DMS53 treated with DMSO at 0.1 percent for 48 hours (cell line): ENCODE measurements at regions not wholly inside any gene's neighbourhood (a gene's known extent, or its start where the extent isn't known, plus 50 kb on each side); places are given as distances from the start of the nearest gene placed in this dataset.

Source experiments
- DNase-seq: peaks from one replicate; lab custom pipeline; 2025; ENCODE audit not compliant: unreplicated experiment; lab: John Stamatoyannopoulos, UW

DNA sequence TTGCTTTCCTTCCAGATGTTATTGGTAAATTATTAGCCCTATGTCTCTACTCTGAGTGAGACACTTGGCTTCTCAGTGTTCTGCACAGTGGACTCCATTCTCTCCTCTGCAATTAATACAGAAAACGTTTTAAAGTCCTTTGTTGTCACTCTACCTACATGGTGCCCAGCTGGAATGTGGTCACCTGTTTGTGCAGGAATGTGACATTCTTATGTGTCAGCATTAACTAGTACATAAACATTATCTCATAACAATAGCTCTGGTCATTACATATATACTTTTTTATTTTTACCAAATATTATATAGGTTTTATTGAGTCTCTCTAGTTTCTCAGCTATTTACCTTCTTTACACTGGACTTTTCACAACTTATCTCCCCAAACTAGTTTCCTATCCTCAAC lies 147.0 kb upstream of the KCNMB2 start:
- DNase-seq, result no peak

DNA sequence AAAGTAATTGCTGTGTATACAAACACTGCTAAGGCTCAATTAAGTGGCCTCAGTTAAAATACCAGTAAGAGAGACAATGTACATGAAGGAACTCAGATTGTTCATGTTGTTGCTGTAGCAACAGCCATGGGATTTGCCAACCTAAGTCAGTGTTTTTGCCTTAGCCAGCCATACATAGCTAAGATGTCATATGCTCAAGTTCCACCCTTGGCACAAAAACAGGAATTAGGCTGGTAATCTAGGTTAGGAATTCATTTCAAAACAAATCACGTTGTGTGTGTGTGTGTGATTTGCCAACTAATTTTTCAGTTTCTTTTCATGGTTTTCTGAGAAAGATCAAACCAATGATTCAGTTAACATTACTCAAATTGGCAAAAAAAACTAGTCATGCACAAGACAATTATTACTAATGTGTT lies 143.7 kb upstream of the KCNMB2 start:
- DNase-seq, result no peak

DNA sequence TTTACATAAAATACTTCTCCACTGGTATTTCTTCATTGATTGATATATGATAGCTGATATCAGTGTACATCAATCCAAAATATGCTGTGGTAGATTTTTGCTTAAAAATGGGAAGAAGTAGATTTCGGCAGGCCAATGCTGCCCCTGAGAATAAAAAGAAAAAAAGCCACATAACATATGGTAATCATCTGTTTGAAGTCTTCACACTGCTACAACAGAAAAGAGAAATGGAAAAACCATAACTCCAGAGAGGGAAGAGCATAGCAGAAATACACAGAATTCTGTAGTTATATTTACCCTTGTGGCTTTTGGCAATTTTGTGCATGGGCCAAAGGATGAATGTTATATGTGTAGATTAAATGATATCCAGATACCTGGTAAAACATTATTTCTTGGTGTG lies 143.1 kb upstream of the KCNMB2 start:
- no peak for DNase-seq

DNA sequence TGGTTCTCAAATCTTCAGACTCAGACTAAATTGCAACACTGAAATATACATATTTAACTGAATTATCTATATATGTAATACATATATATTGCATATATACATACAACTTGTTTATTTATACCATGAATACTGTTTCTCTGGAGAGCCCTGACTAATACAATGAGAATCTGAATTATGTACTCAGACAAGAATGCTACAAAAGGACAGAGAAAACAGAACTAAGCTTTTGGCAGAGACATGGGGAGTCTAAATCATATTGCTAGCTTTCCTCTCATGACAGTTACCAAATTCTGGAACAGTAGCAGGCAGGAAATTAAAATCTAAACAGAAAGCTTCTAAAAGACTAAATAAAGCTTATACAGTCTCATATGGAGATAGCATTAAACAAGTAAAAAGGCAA lies 142.4 kb upstream of the KCNMB2 start:
- no peak for DNase-seq

DNA sequence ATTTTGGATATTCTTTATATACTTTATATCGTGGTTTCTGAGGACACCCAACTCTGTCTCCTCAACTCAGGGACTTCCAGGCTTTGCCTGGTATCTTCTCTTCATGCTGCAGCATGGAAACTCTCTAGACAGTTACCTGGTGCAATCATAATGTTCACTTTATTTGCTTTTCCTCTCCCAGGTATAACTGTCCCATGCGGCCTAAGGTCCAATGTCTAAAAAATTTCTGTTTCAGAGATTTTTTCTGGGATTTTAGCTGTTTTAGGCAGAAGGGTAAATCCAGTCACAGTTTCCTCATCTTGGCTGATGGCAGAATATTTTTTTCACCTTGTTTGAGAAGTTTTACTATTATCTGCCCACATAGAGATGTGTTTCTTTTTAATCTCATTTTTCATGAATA lies 139.9 kb upstream of the KCNMB2 start:
- DNase-seq, result no peak

DNA sequence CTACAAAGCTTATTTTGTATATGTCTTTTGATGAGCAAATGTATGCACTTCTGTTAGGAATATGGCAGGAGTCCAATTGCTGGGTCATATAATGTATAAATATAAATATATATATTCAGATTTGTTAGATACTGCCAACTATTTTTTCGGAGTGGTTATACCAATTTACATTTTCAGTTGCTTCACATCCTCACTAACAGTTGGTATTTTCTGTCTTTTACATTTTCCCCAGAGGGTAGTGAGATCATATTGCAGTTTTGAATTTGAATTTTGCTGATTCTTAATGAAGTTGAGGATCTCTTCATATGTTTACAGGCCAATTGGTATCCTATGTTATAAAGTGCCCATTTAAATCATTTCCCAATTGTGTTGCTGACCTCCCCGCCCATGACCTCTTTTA lies 139.0 kb upstream of the KCNMB2 start:
- no peak for DNase-seq

DNA sequence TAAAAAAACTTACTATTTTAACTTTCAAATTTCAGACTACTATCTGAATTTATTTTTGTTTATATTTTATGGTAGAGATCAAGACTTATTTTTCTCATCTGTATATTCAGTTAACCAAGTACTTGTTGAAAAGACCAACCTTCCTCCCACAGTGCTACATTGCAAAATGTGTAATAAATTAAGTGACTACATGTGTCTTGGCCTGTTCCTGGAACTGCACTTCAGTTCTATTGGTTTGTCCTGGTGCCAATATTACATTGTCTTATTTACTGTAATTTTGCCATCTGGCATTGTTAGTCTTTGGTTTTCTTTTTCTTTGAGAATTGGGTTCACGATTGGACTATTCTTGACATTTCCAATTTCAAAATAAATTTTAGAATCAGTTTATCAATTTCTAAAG lies 138.4 kb upstream of the KCNMB2 start:
- no peak for DNase-seq

DNA sequence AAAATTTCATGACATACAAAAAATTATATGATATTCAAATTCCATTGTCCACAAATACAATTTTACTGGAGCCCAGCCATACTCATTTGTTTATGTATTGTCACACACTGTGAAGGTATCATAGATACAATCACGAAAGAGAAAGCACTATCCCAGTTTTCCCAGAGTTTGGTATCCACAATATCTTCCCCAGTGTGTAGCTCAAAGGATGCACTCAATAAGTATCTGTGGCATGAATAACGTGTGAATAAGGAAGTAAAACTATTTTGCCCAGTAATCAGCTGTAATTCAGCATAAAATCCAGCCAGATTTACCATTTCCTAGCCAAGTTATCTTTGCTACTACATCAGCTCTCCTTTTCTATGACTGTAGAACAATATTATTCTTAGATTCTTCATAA lies 131.3 kb upstream of the KCNMB2 start:
- no peak for DNase-seq

DNA sequence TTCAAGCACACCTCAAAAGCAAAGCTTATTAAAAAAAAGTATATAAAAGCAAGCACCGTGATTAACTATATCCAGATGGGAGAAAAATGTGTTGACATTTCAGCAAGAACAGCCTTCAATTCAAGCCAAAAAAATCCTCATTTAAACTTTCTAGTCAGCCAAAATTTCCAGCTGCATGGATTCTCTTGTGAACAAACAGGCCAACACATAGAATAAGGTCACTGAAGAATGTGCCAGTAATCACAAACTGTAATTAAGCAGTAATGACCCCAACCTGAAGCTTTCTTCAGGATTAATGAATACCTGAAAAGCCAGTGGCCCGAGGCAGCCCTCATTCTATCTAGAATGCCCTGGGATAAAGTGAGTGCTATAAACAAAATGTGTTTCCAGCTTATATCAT lies 130.7 kb upstream of the KCNMB2 start:
- no peak for DNase-seq

DNA sequence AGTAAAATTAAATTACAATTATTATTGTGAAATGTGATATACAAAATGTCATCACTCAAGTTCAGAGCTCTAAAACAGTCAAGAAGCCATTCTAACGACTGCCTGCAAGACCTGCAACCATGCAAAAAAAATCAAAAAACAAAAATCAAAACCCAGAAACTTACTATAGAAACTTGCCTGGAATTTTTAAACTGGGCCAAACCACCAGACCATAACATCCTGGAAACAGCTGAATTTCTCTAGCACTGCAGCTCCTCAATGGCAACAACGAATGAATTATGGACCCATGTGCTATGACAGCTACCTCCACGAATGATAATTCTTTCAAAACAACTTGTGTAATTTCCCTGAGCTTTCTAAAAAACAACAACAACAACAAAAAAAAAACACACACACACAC lies 130.0 kb upstream of the KCNMB2 start:
- no peak for DNase-seq

DNA sequence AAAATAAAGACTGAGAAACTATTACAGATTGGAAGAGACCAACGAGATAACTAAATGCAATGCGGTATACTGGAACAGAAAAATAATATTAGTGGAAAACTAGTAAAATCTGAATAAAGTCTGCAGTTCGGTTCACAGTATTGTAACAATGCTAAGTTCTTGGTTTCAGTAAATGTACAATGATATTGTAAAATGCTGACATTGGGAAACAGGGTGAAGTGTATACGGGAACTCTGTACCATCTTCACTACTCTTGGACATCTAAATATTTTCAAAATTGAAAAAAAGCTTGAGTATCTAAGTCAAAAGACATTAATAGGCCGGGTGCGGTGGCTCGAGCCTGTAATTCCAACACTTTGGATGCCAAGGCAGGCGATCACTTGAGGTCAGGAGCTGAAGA lies 120.9 kb upstream of the KCNMB2 start:
- no peak for DNase-seq

DNA sequence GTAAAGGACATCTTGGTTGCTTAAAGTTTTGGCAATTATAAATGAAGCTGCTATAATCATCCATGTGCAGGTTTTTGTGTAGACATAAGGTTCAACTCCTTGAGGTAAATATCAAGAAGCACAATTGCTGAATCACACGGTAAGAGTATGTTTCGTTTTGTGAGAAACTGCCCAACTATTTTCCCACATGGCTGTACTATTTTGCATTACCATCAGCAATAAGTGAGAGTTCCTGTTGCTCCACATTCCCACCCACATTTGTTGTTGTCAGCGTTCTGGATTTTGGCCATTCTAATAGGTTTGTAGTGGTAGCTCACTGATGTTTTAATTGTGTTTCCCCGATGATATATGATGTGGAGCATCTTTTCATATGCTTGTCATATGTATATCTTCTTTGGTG lies 118.5 kb upstream of the KCNMB2 start:
- DNase-seq, result no peak

DNA sequence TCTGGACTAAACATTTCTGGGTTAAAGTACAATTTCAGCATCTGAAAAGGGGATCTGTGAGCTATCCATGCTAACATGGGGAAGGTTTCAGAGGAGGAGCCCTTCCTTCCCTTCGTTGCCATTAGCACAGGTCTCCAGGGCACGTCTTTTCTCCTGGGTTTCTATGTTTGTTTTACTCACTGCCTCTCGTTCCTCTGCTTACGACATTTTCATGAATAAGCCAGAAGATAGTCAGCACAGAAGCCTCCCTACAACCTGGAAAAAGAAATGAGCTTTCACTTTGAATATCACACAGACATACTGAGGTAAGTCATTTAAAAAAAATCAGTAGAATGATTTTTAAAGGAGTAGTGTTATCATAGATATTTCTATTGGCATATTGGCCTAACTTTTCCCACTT lies 117.2 kb upstream of the KCNMB2 start:
- DNase-seq, result peak; percentile 43

DNA sequence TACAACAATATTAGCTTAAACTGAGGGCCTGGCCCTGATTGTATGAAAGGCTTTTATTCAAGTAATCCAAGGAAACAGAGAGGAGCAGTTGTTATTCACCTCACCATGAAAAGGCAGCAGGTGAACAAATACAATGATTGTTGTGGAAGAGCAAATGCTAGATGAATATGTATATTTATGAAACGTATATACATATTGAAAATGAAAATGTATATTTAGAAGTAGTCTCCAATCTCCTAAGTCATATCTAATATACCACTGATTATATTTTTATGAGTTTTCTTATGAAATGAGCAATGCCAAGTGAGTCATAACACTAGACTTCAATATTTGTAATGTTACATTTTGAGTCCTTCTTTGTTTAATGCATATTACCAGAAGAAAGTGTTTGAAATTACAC lies 116.2 kb upstream of the KCNMB2 start:
- DNase-seq, result peak; percentile 48

DNA sequence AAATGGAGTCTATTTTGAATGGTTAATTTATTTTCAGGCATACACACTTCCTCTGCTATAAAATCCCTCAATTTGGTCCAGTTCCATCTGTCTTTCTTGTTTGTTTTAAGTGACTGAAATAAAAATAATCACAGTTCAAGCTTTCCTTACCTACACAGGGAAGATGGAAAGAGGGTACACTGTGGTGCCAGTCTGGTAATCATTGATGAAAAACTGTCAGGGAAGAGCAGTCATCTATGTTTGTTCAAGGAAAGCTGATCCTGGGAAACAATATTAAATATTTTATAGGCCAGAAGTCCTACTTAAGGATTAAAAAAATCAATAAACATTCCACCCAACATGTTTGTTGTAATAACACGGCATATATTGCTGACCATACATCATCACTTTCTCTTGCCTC lies 115.2 kb upstream of the KCNMB2 start:
- DNase-seq, result peak; percentile 82

DNA sequence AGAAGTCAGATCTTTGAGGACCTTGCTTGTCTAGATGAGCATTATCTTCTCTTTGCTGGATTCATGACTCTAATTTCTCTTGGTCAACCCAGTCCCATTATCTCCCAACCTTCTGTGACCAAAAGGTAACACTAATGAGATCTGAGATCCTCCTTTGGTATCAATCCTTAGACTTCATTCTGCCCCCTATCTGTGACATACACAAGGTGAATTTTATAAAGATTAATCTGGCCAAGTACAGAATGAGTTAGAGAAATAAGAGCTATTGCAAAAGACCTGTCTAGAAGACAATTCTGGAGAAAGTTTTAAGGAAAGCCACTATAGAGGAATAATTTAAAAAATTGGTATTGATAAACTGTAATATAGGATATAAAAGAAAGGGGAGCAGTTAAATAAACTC lies 113.8 kb upstream of the KCNMB2 start:
- no peak for DNase-seq

DNA sequence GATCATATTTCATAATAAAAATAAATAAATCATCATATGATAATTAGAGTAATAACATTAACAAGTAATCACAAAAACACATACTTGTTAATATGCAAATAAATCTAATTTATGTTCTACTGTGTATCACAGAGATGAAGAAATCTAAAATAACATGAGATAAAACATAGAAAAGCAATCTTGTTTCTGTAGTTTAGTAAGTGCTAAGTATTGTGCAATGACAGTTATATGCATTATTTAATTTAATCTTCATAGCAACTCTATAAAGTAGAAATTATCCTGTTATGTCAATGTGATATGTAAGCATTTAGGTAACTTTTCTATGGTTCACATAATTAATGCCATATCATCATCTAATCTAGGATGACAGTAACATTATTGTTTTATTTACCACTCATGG lies 108.2 kb upstream of the KCNMB2 start:
- no peak for DNase-seq

DNA sequence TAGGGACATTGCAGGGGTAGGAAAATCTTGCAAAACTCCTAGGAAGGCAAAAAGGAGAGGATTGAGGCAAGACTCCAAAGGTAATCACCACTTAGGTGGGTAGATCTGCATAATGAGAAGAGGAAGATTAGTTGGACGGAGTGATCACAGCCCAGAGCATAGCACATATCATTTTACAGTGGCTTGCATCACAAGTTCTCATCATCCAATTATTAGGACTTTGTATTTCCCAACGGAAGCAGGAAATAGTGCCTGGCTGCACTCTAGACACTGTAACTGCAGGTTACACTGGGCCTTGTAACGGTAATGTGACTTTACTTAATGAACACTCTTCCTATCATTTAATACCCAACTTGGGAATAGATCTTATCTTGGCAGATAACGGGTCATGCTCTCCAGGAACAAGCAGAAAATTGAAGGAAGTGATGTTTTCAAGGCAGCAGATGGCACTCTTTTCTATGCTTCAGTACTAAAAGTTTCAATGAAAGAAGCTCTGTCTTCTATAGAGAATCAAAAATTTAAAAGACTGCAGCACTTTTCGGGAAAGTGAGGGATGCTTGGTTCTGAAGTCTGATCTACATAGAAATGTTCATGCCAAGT lies 101.9 kb upstream of the KCNMB2 start:
- DNase-seq, result no peak

DNA sequence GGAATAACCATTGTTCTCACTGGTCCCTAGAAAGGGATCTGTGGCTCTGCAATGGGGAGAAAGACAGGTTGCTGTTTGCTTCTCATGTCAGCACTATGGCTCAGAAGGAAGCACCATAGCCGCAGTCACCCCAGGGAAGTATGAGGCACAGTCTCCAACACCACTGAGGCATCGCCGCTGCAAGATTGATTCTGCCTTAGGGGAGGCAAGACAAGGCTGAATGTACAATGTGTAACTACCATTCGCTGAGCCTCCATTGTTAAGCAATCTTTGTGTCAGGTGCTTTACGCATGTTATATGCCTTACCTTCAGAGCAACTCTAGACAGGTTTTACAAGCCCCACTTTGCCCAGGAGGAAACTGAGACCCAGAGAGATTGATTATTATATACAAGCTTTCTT lies 100.7 kb upstream of the KCNMB2 start:
- DNase-seq, result no peak

DNA sequence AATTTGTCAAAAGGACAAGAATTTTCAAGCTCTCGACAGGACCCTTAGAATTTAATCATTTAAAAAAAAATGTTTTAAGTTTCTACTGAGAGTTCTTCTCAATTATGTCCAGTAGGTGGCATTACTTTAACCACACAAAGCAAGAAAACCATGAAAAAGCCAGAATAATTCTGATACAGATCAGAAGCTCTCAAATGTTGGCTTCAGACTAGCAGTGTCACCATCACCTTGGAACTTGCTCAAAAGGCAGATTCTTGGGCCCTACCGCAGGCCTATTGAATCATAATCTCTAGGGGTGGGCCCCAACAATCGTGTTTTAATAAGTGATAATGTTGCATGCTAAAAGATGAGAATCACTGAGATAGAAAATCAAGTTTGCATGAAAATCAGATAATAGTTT lies 99.5 kb upstream of the KCNMB2 start:
- peak; percentile 46 for DNase-seq

DNA sequence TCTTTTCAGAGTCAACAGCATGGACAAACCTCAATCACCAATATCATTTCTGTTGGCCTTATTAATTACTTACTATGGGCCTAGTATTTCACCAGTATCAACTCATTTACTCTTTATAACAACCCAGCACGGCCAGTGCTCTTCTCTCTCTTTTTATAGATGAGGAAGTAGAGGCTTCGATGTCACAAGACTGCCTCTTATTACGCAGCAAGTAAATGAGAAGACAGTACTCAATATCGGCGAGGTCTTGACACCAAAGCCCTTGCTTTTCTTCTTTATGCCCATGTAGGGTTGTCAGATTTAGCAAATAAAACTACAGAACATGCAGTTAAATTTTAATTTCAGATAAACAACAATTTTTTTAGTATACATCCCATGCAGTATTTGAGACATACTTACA lies 99.0 kb upstream of the KCNMB2 start:
- no peak for DNase-seq

DNA sequence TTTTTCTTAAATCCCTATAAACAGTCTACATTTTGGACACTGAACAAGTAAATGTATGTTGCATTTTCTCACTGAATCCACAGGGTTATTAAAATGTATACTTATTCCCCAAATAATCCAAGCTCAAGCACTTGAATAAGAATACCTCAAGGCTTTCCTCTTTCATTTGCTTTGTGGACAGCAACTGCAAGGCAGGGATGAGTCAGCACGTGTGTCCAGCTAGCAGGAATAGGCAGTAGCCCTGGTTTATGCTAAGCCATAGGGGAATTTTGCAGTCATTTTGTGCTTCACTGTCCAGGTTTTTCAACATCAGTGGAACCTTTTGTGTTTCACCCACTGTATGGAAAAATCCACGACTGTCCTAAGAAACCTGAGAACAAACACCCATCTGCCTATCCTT lies 96.7 kb upstream of the KCNMB2 start:
- DNase-seq, result peak; percentile 50

DNA sequence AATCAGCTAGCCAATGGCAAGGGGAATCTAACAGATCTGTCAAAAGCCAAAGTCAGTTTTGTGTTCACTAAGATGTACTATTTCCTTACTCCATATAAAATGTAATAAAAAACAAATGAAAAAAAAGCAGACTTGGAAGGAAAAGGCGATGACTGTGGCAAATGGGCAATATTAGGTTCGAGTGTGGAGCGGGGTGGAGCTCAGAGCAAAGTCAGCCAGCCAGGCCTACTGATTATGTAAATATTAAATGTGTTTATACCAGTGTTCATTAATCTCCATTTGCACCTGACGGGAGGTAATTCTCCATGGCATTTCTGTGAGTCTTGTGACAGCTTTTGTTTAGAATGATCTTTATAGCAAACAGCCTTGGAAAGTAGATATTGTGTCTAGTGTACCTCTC lies 96.2 kb upstream of the KCNMB2 start:
- DNase-seq, result no peak

DNA sequence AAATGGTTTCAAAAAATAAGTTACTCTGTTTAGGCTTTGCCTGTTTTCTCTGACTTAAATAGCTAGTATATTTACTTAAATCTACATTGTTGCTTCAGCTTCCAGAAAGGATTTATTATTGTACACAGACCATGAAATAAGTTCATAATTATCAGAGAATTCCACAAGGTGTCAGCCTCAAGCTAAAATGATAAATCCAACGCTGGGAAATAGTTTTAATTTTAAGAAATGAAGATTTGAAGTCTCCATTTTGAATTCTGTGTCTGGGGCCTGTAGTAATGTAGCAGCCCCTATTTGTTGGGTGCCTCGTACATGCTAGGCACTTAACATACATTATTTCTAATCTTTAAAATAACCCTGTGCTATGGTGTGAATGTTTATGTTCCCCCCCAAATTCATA lies 92.6 kb upstream of the KCNMB2 start:
- no peak for DNase-seq
